Esophagus squamous epithelium (tissue), 5 donors: ENCODE measurements at regions not wholly inside any gene's neighbourhood (a gene's known extent, or its start where the extent isn't known, plus 50 kb on each side); places are given as distances from the start of the nearest gene placed in this dataset.

Experiments used
- DNase-seq: peaks from one replicate; lab custom pipeline; 2025; lab: John Stamatoyannopoulos, UW
- H3K27ac ChIP-seq, 4 donors: fragments of 200-600 bp; sonication (generic); one replicate each; pipeline ENCODE4 v1.5.1; 2016 to 2019; ENCODE audit warnings: mild to moderate bottlenecking in 1 of 4
- H3K27me3 ChIP-seq, 4 donors: fragments of 200-600 bp; sonication (generic); 1 replicate in 3 of 4; 2 replicates in 1 of 4; pipeline versions ENCODE4 v1.5.1 to v1.6.0; 2017 to 2021; ENCODE audit warnings: antibody characterized with exemption in 1 of 4
- H3K36me3 ChIP-seq, 3 donors: fragments of 200-600 bp; sonication (generic); one replicate each; pipeline ENCODE4 v1.5.1; 2016 to 2019
- H3K4me1 ChIP-seq, 3 donors: fragments of 200-600 bp; sonication (generic); one replicate each; pipeline ENCODE4 v1.5.1; 2017 to 2019
- H3K4me3 ChIP-seq, 4 donors: fragments of 200-600 bp; sonication (generic); 1 replicate in 3 of 4; 2 replicates in 1 of 4; pipeline ENCODE4 v1.5.1; 2016 to 2019; ENCODE audit warnings: mild to moderate bottlenecking in 2 of 4, moderate library complexity in 1 of 4
- H3K9me3 ChIP-seq, 3 donors: fragments of 200-600 bp; sonication (generic); one replicate each; pipeline ENCODE4 v1.5.1; 2016 to 2019
- POLR2A ChIP-seq, 4 donors: fragments of 450-650 bp; IDR thresholded peaks; one replicate each; pipeline ENCODE4 v1.6.1; 2017; ENCODE audit warnings: antibody characterized with exemption in 4 of 4, mild to moderate bottlenecking in 4 of 4, moderate library complexity in 3 of 4
- WGBS, 2 donors: methylation state at CpG; one replicate each; pipeline ENCODE4 v1.1.5; 2018; 5-methylcytosine and 5-hydroxymethylcytosine counted together
- intact Hi-C: fragments of 100-400 bp; cut with DNase I; formaldehyde crosslinking; loops from one replicate; pipeline ENCODE4 v1.15.0; 2022
- TF ChIP-seq, protein P1 (sequence below), 6 experiments: fragments of 450-650 bp in 4 of 6; fragments of 200-600 bp in 2 of 6; sonication (generic) in 2 of 6; IDR thresholded peaks; one replicate each; pipeline ENCODE4 v1.5.1; 2016 to 2019; ENCODE audit warnings: antibody characterized with exemption in 6 of 6, mild to moderate bottlenecking in 4 of 6, moderate library complexity in 4 of 6
- donor health status: DM: yes; HTN: yes; CAD: no.

- intact Hi-C loops: no loop called here
These were observed 111.0 kb upstream of the SYNPR start for GRCh38 chr3:63167113-63167512.

GRCh38 chr3:63168179-63168578 is 109.9 kb upstream of the SYNPR start:
- Histone ChIP-seq H3K27ac (no peak overlapping the region), H3K4me3 (no peak overlapping the region), H3K36me3 (no peaks in the 10 kb centered on the region), H3K4me1 (no peaks in the 10 kb centered on the region), H3K9me3 (no peaks in the 10 kb centered on the region), H3K27me3 (no peaks in the 10 kb centered on the region)
- intact Hi-C loops: no loop called here
- DNase-seq: no peak
- TF ChIP-seq, protein P1, sequence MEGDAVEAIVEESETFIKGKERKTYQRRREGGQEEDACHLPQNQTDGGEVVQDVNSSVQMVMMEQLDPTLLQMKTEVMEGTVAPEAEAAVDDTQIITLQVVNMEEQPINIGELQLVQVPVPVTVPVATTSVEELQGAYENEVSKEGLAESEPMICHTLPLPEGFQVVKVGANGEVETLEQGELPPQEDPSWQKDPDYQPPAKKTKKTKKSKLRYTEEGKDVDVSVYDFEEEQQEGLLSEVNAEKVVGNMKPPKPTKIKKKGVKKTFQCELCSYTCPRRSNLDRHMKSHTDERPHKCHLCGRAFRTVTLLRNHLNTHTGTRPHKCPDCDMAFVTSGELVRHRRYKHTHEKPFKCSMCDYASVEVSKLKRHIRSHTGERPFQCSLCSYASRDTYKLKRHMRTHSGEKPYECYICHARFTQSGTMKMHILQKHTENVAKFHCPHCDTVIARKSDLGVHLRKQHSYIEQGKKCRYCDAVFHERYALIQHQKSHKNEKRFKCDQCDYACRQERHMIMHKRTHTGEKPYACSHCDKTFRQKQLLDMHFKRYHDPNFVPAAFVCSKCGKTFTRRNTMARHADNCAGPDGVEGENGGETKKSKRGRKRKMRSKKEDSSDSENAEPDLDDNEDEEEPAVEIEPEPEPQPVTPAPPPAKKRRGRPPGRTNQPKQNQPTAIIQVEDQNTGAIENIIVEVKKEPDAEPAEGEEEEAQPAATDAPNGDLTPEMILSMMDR (IDR thresholded peaks at IDR 0.05): no peak
- TF ChIP-seq POLR2A (IDR thresholded peaks at IDR 0.05): no peak

More at GRCh38 chr3:63167113-63167512, 111.0 kb upstream of the SYNPR start:
- no peaks in the 10 kb centered on the region for H3K4me1 ChIP-seq
- no peaks in the 10 kb centered on the region for H3K36me3 ChIP-seq
- no peaks in the 10 kb centered on the region for H3K27me3 ChIP-seq
- H3K27ac ChIP-seq: no peak overlapping the region
- WGBS, 2 donors: 56% methylated on average over 3 of the region's 4 CpGs; no CpG with 5 or more reads in 1 of the 2 donors
- no peak for DNase-seq
- no peaks in the 10 kb centered on the region for H3K9me3 ChIP-seq
- no peak overlapping the region for H3K4me3 ChIP-seq
- TF ChIP-seq POLR2A (IDR thresholded peaks at IDR 0.05): no peak
- TF ChIP-seq, protein P1 (IDR thresholded peaks at IDR 0.05): no peak

DNA sequence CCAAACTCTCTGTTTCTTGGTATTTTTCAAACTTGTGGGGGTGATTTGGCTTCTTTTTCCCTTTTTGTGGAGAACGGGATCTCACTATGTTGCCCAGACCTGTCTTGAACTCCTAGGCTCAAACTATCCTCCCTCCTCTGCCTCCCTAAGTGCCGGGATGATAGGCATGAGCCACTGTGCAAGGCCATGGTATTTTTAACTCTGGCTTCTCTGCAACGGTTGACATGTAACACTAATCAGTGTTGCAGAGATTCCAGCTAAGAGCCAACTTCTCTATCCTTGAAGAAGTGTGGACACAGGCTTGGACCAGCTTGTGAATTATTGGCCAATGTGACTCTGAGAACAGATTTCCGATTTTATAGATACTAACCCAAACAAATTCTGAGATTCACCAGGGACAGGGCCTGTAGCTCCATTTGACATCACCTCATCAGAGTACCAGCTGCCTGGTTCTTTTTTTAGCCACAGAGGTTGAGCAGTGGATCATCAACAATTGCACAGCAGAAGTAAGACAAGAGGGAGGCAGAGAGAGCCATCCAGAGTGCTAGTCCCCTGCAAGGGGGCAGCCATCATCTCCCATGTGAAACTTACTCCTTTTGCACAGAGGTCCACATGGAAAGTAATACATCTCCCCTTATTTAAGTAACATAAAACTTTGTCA is 98.1 kb upstream of the SYNPR start:
- Histone ChIP-seq H3K9me3 (no peaks in the 10 kb centered on the region), H3K36me3 (no peaks in the 10 kb centered on the region), H3K27ac (no peak overlapping the region), H3K27me3 (no peaks in the 10 kb centered on the region), H3K4me1 (no peaks in the 10 kb centered on the region), H3K4me3 (no peak overlapping the region)
- WGBS, 2 donors: 76 to 77% methylated on average over 3 to 4 of the region's 4 CpGs
- TF ChIP-seq POLR2A (IDR thresholded peaks at IDR 0.05): no peak
- TF ChIP-seq, protein P1 (IDR thresholded peaks at IDR 0.05): no peak
- intact Hi-C loops: no loop called here
- DNase-seq: no peak

- Histone ChIP-seq H3K4me1 (peaks cover 0 to 3% (median 0%) of the 10 kb centered on the region in 3 donors), H3K9me3 (no peaks in the 10 kb centered on the region), H3K36me3 (no peaks in the 10 kb centered on the region), H3K27me3 (peaks cover 0 to 9% (median 0%) of the 10 kb centered on the region in 4 donors), H3K27ac (no peak overlapping the region), H3K4me3 (no peak overlapping the region)
- no peak for DNase-seq
- WGBS, 2 donors: 54 to 64% methylated on average over 3 of the region's 3 CpGs
- intact Hi-C loops: no loop called here
- TF ChIP-seq, protein P1 (IDR thresholded peaks at IDR 0.05): no peak
- TF ChIP-seq POLR2A (IDR thresholded peaks at IDR 0.05): no peak
These were observed 85.9 kb upstream of the SYNPR start for GRCh38 chr3:63192248-63192647.

DNA sequence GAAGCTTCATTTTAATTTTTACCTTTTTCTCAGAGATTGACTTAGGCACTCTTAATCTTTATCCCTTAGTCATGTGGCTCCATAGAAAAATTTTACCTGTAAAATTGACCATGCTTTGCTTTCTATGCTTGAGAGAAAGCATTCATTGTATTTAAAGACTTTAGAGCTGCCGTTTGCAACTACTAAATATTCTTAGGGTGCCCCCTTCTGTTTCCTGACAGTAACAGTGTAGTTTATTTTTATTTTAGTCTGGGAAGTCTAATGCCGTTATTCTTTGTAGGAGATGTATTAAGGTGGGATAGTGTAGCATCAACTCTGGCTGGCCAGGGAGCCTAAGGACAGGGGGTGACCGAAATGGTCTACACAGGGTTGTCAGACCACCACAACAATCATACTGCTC is 84.5 kb upstream of the SYNPR start:
- no peak overlapping the region for H3K4me3 ChIP-seq
- DNase-seq: no peak
- H3K27me3 ChIP-seq: peaks cover 0 to 9% (median 0%) of the 10 kb centered on the region in 4 donors
- H3K36me3 ChIP-seq: no peaks in the 10 kb centered on the region
- no peak overlapping the region for H3K27ac ChIP-seq
- TF ChIP-seq, protein P1 (IDR thresholded peaks at IDR 0.05): peak in 2 of 6 experiments; percentile 32 to 51
- no peak for TF ChIP-seq POLR2A (IDR thresholded peaks at IDR 0.05)
- intact Hi-C loops: no loop called here
- H3K9me3 ChIP-seq: no peaks in the 10 kb centered on the region
- peaks cover 0 to 3% (median 0%) of the 10 kb centered on the region in 3 donors for H3K4me1 ChIP-seq
- 1 to 12% methylated on average over 3 of the region's 3 CpGs for WGBS, 2 donors
